ENCODE measurements at regions not wholly inside any gene's neighbourhood (a gene's known extent, or its start where the extent isn't known, plus 50 kb on each side); places are given as distances from the start of the nearest gene placed in this dataset.

DNA sequence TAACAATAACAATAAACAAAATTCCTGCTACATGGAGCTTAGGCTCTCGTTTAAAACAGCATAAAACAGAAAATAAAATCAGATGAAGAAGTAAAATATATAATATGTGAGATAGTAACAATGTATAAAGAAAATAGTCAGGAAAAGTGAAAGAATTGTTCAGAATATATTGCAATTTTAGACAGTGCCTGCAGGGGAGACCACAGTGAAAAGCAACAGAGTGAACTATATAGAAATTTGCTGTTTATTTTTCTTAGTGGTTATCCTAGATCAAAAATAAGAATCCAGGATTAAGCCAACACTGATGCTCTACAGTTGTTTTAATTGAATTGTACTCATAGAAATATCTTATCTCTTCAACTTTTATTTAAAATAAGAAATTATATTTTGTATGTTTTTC, 1639.0 kb upstream of the B3GALT2 start:
- TF ChIP-seq CTCF (IDR thresholded peaks at IDR 0.05) (no peak), POLR2A (IDR thresholded peaks at IDR 0.05) (no peak), EP300 (IDR thresholded peaks at IDR 0.05) (no peak)
